Neuronal stem cell (in vitro differentiated cells): ENCODE measurements at regions not wholly inside any gene's neighbourhood (a gene's known extent, or its start where the extent isn't known, plus 50 kb on each side); places are given as distances from the start of the nearest gene placed in this dataset.
A peak's percentile ranks its signal among the peaks of the same experiment; 100 is the strongest.

Experiments
- DNase-seq: peaks from one replicate; pipeline ENCODE4 v3.0.0-alpha.2; 2013; ENCODE audit warnings: low spot score
- H2AFZ ChIP-seq: one replicate; pipeline ENCODE4 v1.6.1; 2013; ENCODE audit warnings: mild to moderate bottlenecking, low read length, inconsistent platforms
- H2AK5ac ChIP-seq: 2 replicates; pipeline ENCODE4 v1.6.1; 2013; ENCODE audit warnings: low read depth, mild to moderate bottlenecking, inconsistent platforms, low read length, moderate library complexity, mixed read lengths
- H2BK120ac ChIP-seq: 2 replicates; pipeline ENCODE4 v1.6.1; 2013; ENCODE audit warnings: low read depth, mild to moderate bottlenecking, inconsistent platforms, low read length, moderate library complexity, mixed read lengths
- H2BK12ac ChIP-seq: one replicate; pipeline ENCODE4 v1.6.1; 2013; ENCODE audit warnings: low read length, inconsistent platforms
- H2BK15ac ChIP-seq: 2 replicates; pipeline ENCODE4 v1.6.1; 2013; ENCODE audit warnings: mild to moderate bottlenecking, low read length, inconsistent platforms, mixed read lengths
- H2BK5ac ChIP-seq: one replicate; pipeline ENCODE4 v1.6.1; 2013; ENCODE audit warnings: inconsistent platforms, mild to moderate bottlenecking, low read length, moderate library complexity
- H3K14ac ChIP-seq: one replicate; pipeline ENCODE4 v1.6.1; 2013; ENCODE audit warnings: low read length, inconsistent platforms
- H3K18ac ChIP-seq: 2 replicates; pipeline ENCODE4 v1.6.1; 2013; ENCODE audit warnings: low read length, inconsistent platforms
- H3K23ac ChIP-seq: 2 replicates; pipeline ENCODE4 v1.6.1; 2013; ENCODE audit warnings: low read depth, mild to moderate bottlenecking, mixed read lengths, low read length, inconsistent platforms; ENCODE audit not compliant: poor library complexity
- H3K27ac ChIP-seq: replicated peaks from 3 replicates; pipeline ENCODE4 v1.5.1; 2013; ENCODE audit warnings: low read length, inconsistent platforms
- H3K27me3 ChIP-seq, 3 experiments: 2 replicates each; pipeline ENCODE4 v1.6.1; 2013; ENCODE audit warnings: low read length in 3 of 3, mild to moderate bottlenecking in 2 of 3, inconsistent platforms in 1 of 3, low read depth in 1 of 3, mixed read lengths in 1 of 3, moderate library complexity in 1 of 3; ENCODE audit not compliant: control insufficient read depth in 3 of 3, insufficient read depth in 3 of 3
- H3K36me3 ChIP-seq, 2 donors: replicated peaks in 1 of 2; 2 replicates each; pipeline ENCODE4 v1.6.1; 2013; ENCODE audit warnings: low read length in 2 of 2; ENCODE audit not compliant: control insufficient read depth in 2 of 2, insufficient read depth in 2 of 2
- H3K4ac ChIP-seq: 2 replicates; pipeline ENCODE4 v1.6.1; 2013; ENCODE audit warnings: inconsistent platforms, mild to moderate bottlenecking, low read length, moderate library complexity
- H3K4me1 ChIP-seq, 2 donors: 1 replicate in 1 of 2; 2 replicates in 1 of 2; pipeline ENCODE4 v1.6.1; 2013; ENCODE audit warnings: low read length in 2 of 2, low read depth in 1 of 2; ENCODE audit not compliant: control insufficient read depth in 2 of 2, insufficient read depth in 1 of 2
- H3K4me2 ChIP-seq: one replicate; pipeline ENCODE4 v1.6.1; 2013; ENCODE audit warnings: mild to moderate bottlenecking, low read length, inconsistent platforms; ENCODE audit not compliant: insufficient read depth, poor library complexity, severe bottlenecking
- H3K4me3 ChIP-seq, 2 donors: 2 replicates each; pipeline ENCODE4 v1.5.1; 2013; ENCODE audit warnings: low read length in 2 of 2, mild to moderate bottlenecking in 2 of 2, inconsistent platforms in 1 of 2, moderate library complexity in 1 of 2
- H3K79me1 ChIP-seq: one replicate; pipeline ENCODE4 v1.6.1; 2013; ENCODE audit warnings: low read depth, mild to moderate bottlenecking, inconsistent platforms, low read length, moderate library complexity
- H3K9ac ChIP-seq: one replicate; pipeline ENCODE4 v1.6.1; 2013; ENCODE audit warnings: mild to moderate bottlenecking, low read depth, low read length, inconsistent platforms; ENCODE audit not compliant: poor library complexity
- H3K9me3 ChIP-seq, 2 donors: replicated peaks in 1 of 2; 2 replicates each; pipeline versions ENCODE3 to v1.6.1; 2013; ENCODE audit warnings: low read length in 2 of 2, mild to moderate bottlenecking in 2 of 2, inconsistent platforms in 1 of 2, low read depth in 1 of 2, mixed read lengths in 1 of 2, moderate library complexity in 1 of 2; ENCODE audit not compliant: control insufficient read depth in 2 of 2, insufficient read depth in 1 of 2
- H4K8ac ChIP-seq: one replicate; pipeline ENCODE4 v1.6.1; 2013; ENCODE audit warnings: low read depth, mild to moderate bottlenecking, inconsistent platforms, low read length, moderate library complexity
- H4K91ac ChIP-seq: one replicate; pipeline ENCODE4 v1.6.1; 2013; ENCODE audit warnings: low read length, low read depth, mild to moderate bottlenecking, inconsistent platforms; ENCODE audit not compliant: poor library complexity
- WGBS, 2 donors: extraction: QIAGEN DNeasy Blood & Tissue Kit; methylation state at CpG; one replicate each; pipeline ENCODE4 v1.1.7; 2013; ENCODE audit warnings: missing lambda C conversion rate in 2 of 2, mixed read lengths in 1 of 2; ENCODE audit not compliant: insufficient read length in 2 of 2, insufficient replicate concordance in 1 of 2; ENCODE audit errors: extremely low coverage in 2 of 2; 5-methylcytosine and 5-hydroxymethylcytosine counted together

DNA sequence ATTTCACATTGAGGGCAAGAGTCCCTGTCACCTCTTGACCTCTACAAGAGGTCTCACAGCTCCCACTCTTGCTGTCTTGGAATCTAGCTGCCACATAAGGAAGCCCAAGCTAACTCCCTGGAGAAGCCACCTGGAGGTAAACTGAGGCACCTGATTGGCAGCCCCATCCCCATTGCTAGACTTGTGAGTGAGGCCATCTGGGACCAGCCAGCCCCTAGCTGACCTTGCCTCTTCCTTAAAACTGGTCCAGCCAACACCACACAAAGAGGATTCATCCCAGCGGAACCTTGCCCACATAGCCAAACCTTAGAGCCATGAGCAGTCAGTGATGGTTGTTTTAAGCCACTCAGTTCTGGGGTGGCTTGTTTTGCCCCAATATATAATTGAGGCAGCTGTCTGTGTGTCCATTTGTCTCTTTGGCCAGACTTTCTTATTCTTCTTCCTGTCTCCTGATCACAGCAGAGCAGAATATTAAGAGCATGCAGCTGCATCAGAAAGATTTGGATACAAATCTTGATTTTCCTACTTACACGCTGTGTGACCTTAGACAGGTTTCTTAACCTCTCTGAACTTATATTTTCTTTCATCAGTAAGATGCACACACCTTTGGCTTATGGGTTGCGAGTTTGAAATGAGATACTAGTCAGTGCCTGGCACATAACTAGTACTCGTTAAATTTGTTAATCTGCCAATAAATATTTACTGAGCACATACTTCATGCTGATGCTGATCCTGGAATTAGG is 74.3 kb upstream of the TP53I11 start:
- Histone ChIP-seq H3K27ac (no peak overlapping the region), H2AFZ (no peak overlapping the region), H2BK5ac (no peak overlapping the region)

GRCh38 chr11:45025716-45026492 is 75.2 kb upstream of the TP53I11 start:
- Histone ChIP-seq H2BK5ac (peak overlapping the region; percentile 8), H2BK15ac (no peak overlapping the region), H3K23ac (no peak overlapping the region), H3K27ac (no peak overlapping the region), H3K4me1 (peaks cover 0 to 8% of the 10 kb centered on the region in 2 donors), H3K18ac (peak overlapping the region; percentile 58), H3K79me1 (no peaks in the 10 kb centered on the region), H3K4ac (no peak overlapping the region), H3K9me3 (no peaks in the 10 kb centered on the region), H3K36me3 (no peaks in the 10 kb centered on the region), H3K27me3 (peaks cover 0 to 22% (median 0%) of the 10 kb centered on the region in 3 experiments), H3K4me3 (no peak overlapping the region), H3K4me2 (no peak overlapping the region), H2AK5ac (peak overlapping the region; percentile 23), H3K9ac (no peak overlapping the region), H2AFZ (peak overlapping the region; percentile 34), H4K8ac (no peak overlapping the region), H3K14ac (no peak overlapping the region), H4K91ac (no peak overlapping the region), H2BK12ac (peak overlapping the region; percentile 53), H2BK120ac (no peak overlapping the region)
- no peak for DNase-seq
- WGBS, 2 donors = no CpG with 5 or more reads among the region's 12 CpGs

More for the DNA sequence above, 74.3 kb upstream of the TP53I11 start:
- peaks cover 0 to 31% (median 0%) of the 10 kb centered on the region in 3 experiments for H3K27me3 ChIP-seq
- H2BK12ac ChIP-seq = no peak overlapping the region
- no peaks in the 10 kb centered on the region for H3K79me1 ChIP-seq
- H3K23ac ChIP-seq = no peak overlapping the region
- no peak for DNase-seq
- no peak overlapping the region for H3K18ac ChIP-seq
- no peak overlapping the region for H3K9ac ChIP-seq
- no peak overlapping the region for H3K4me2 ChIP-seq
- H4K8ac ChIP-seq = no peak overlapping the region
- no peak overlapping the region for H3K4me3 ChIP-seq
- no peaks in the 10 kb centered on the region for H3K9me3 ChIP-seq
- peaks cover 0 to 8% of the 10 kb centered on the region in 2 donors for H3K4me1 ChIP-seq
- no peaks in the 10 kb centered on the region for H3K36me3 ChIP-seq
- WGBS, 2 donors = no CpG with 5 or more reads among the region's 4 CpGs
- no peak overlapping the region for H4K91ac ChIP-seq
- H2AK5ac ChIP-seq = no peak overlapping the region
- no peak overlapping the region for H2BK15ac ChIP-seq
- H3K4ac ChIP-seq = no peak overlapping the region
- H3K14ac ChIP-seq = no peak overlapping the region
- H2BK120ac ChIP-seq = no peak overlapping the region

GRCh38 chr11:45026835-45027234 is 76.2 kb upstream of the TP53I11 start:
- WGBS, 2 donors = no CpG with 5 or more reads among the region's 6 CpGs
- Histone ChIP-seq H3K23ac (no peak overlapping the region), H3K4ac (no peak overlapping the region), H2BK120ac (no peak overlapping the region), H3K18ac (no peak overlapping the region), H4K8ac (no peak overlapping the region), H3K4me1 (peaks cover 0 to 4% of the 10 kb centered on the region in 2 donors), H3K4me2 (no peak overlapping the region), H3K36me3 (no peaks in the 10 kb centered on the region), H2BK15ac (no peak overlapping the region), H3K27ac (no peak overlapping the region), H4K91ac (no peak overlapping the region), H3K4me3 (no peak overlapping the region), H3K9ac (no peak overlapping the region), H3K27me3 (peaks cover 0 to 15% (median 0%) of the 10 kb centered on the region in 3 experiments), H3K9me3 (no peaks in the 10 kb centered on the region), H2AFZ (no peak overlapping the region), H3K79me1 (no peaks in the 10 kb centered on the region), H2BK5ac (peak overlapping the region; percentile 8), H2AK5ac (no peak overlapping the region), H2BK12ac (no peak overlapping the region), H3K14ac (no peak overlapping the region)
- DNase-seq = no peak

DNA sequence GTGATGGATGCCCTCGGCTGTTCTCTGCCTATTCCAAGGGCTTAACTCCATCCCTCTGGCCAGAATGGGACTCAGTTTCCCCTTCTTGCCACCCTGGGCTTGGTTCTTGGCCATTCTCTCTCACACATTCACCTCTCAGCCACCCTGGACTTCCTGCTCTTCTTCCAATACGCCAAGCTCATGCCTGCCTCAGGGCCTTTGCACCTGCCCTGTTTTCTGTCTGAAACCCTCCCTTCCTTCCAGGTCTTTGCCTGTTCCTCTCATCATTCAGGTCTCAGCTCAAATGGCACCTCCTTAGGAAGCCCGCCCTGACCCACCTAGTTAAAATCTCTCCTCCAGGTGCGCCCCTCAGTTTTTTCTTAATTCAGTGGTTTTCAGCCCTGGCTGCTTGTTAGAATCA is 76.6 kb upstream of the TP53I11 start:
- Histone ChIP-seq H2BK120ac (no peak overlapping the region), H3K4ac (no peak overlapping the region), H3K14ac (no peak overlapping the region), H3K36me3 (no peaks in the 10 kb centered on the region), H3K27me3 (peaks cover 0 to 10% (median 0%) of the 10 kb centered on the region in 3 experiments), H3K4me2 (no peak overlapping the region), H3K27ac (no peak overlapping the region), H2BK12ac (no peak overlapping the region), H3K4me3 (no peak overlapping the region), H2BK5ac (no peak overlapping the region), H2AFZ (no peak overlapping the region), H2BK15ac (no peak overlapping the region), H4K91ac (no peak overlapping the region), H4K8ac (no peak overlapping the region), H3K79me1 (no peaks in the 10 kb centered on the region), H3K9me3 (no peaks in the 10 kb centered on the region), H3K18ac (no peak overlapping the region), H3K4me1 (peaks cover 0 to 2% of the 10 kb centered on the region in 2 donors), H3K23ac (no peak overlapping the region), H3K9ac (no peak overlapping the region), H2AK5ac (no peak overlapping the region)
- no CpG with 5 or more reads among the region's 4 CpGs for WGBS, 2 donors
- no peak for DNase-seq
